HG02885 (cell line): ENCODE measurements at regions not wholly inside any gene's neighbourhood (a gene's known extent, or its start where the extent isn't known, plus 50 kb on each side); places are given as distances from the start of the nearest gene placed in this dataset.

Experiments
- ATAC-seq: cut with Tn5 transposase; IDR thresholded peaks from one replicate; pipeline ENCODE4 v1.9.1; 2021; ENCODE audit warnings: mild to moderate bottlenecking; ENCODE audit not compliant: unreplicated experiment, poor library complexity

DNA sequence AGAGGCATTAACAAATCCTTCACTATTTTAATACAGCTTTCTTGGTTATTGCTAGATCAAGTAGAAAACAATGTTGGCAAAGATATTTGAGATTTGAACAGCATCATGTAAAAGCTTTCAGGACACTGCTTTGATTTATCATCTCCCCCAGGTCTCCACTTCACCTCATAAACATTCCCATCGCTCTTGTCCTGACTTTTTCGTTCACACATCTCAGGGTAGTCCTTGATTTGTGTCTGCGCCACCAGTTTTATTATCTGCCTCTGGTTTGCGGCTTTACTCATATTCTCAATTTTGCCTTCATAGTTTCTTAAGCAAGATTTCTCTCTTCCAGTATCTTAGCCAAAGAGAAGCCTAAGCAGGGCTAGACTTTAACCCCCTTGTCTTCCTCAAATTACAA, 63.5 kb upstream of the ROR1 start:
- ATAC-seq: no peak

DNA sequence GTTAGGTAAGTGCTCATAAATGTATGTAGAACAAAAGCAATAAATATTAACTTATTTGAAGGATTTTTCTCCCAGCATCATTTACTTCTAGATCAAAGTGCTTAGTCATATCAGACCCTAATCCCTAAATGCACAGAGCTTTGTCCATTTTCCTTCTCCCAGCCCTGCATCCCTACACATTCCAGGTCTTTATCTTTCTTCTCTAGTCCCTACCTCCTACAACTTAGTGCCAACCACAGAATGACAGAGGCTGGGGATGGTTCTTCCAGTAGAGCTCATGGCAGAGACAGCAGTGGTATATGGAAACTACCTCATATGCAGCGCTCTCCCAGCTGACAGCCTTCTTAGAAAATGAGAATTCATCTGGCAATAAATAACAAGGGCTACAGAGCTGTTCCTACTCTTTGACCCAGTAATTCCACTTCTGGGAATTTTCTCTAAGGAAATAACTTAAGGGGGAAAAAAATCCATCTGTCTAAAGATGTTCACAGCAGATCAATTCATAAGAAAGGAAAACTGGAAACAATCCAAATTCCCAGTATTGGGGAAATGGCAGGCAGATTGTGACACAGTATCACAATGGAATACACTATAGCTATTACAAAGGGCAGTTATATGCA, 62.9 kb upstream of the ROR1 start:
- ATAC-seq: no peak

- no peak for ATAC-seq
Observed at GRCh38 chr1:63713041-63713440, 60.8 kb upstream of the ROR1 start.

DNA sequence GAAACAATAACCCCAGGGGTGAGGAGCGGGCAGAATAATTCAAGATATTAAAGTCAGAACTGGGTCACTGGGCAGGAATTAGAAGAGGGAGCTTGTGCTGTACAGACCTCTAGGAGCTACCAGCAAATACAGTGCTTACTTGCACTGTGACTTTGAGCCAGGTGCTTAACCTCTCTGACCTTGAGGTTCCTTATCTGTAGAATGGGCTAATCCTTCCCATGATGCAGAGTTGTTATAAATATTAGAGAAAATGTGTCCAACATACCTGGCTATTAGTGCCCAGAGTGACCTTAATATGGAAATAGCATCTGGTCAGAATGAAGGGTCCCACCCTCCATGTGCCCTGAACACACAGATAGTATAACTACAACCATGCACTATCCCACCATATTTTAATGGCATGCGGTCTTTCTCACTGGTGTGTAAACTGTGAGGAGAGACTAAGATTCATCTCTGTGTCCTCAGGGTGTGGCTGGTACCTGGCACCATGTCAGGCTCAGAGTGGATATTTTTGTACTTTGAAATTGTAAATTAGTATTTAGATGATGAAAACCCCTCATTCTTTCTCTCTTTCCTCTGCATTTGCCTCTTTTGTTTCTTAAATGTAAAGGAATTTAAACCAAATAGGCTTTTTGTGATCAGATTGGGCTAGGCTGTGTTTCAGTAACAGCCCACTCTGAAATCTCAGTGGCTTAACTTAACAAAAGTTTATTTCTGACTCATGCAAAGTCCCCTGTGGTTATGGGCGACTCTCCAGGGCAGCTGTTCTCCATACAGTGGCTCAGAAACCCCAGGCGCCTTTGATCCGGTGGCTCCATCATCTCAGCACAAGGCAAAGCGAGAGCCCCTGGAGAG, 60.0 kb upstream of the ROR1 start:
- ATAC-seq: peak; percentile 81

GRCh38 chr1:63714482-63714760, 59.4 kb upstream of the ROR1 start:
- ATAC-seq: no peak

DNA sequence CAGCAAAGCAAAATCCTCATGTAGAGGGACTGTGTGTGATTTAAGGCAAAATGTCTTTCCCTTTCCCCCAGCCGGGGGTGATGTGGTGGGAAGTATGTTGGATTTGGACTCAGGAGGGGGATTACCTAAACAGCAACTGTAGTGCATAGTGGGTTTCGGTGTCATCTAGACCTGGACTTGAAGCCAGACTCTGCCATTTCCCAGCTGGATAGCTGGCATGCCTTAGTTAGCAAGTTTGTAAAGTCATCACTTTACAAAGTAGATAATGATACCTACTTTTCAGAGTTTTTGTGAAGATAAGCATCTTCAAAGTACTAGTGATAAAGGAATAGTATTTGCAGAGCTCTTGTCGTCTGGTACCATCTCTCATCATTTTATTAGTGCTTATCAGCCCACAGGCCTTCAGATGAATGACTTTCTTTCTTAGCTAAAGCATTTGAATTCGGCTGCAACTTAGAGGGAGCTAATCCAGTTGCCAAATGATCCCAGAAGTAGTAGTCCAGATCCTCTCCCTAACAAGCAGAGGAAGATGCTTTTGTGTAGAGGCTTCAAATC, 56.2 kb upstream of the ROR1 start:
- no peak for ATAC-seq

GRCh38 chr1:63718541-63718970, 55.3 kb upstream of the ROR1 start:
- ATAC-seq: no peak

- ATAC-seq: no peak
Observed at GRCh38 chr1:63721531-63722189, 52.2 kb upstream of the ROR1 start.

GRCh38 chr1:63723602-63724001, 50.2 kb upstream of the ROR1 start:
- no peak for ATAC-seq
